ENCODE measurements at regions not wholly inside any gene's neighbourhood (a gene's known extent, or its start where the extent isn't known, plus 50 kb on each side); places are given as distances from the start of the nearest gene placed in this dataset.
"Not testable (repeated sequence)": the region's sequence is repeated elsewhere in the genome, so short reads cannot be mapped to it uniquely, and the experiment has no call there.

DNA sequence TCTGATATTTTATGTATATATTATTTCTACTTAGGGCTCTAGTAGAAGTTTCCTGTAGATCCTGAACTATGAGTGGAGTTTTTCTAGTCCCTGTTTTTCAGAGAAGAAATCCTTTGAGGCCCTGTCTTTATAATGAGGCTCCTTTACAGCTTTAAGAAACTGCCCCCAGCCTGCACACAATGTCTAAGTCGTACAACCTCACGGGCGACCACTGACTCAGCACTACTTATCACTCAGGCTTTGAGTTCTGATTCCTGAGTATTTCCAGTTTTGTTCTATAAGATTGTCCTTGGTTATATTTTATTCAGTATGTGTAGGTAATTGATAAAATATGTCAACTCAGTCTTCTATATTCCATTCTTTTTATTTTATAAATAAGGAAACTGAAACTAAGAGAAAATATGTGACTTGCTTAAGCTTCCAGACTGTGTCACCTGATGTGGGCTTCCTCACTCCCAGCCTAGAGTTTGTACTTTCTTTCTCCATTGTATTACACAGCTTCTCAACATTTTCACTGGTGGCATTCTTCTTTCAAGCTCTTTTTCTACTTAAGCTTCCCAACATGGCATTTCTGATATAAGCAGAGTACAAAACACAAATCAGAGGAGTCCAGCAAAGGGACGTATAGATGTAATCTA lies 167.0 kb downstream of the TBX18 start:
- H3K36me3 Mint-ChIP-seq (ENCODE audit: low read depth) = no peaks in the 10 kb centered on the region
- ChIA-PET POLR2A (no interaction called here), CTCF (interaction anchor here (1.2 kb wide), 1 partner anchor 10 kb away, joined by 4 read pairs; no protein-coding TSS in a partner anchor)
- H3K4me1 Mint-ChIP-seq = no peaks in the 10 kb centered on the region
- peaks cover 3% of the 10 kb centered on the region for H3K9me3 Mint-ChIP-seq
- no peak overlapping the region for H3K27ac Mint-ChIP-seq
- no peak for DNase-seq
- H3K4me3 Mint-ChIP-seq = no peak overlapping the region
- no peaks in the 10 kb centered on the region for H3K27me3 Mint-ChIP-seq

DNA sequence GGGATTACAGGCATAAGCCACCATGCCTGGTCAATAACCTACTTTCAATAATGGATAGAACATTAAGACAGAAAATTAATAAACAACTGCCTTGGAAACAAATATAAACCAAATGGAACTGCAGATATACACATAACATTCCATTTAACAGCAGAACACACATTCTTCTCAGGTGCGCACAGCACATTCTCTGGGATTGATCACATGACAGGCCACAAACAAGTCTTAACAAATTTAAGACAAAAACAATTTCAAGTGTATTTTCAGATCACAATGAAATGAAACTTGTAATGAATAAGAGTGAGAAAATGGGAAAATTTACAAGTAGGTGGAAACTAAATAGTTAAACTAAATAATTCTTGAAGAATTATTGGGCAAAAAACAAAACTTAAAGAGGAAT lies 167.9 kb downstream of the TBX18 start:
- H3K4me1 Mint-ChIP-seq = no peaks in the 10 kb centered on the region
- peaks cover 1% of the 10 kb centered on the region for H3K9me3 Mint-ChIP-seq
- H3K27ac Mint-ChIP-seq = no peak overlapping the region
- H3K27me3 Mint-ChIP-seq = no peaks in the 10 kb centered on the region
- CTCF ChIA-PET = no interaction called here
- H3K4me3 Mint-ChIP-seq = no peak overlapping the region
- no peaks in the 10 kb centered on the region for H3K36me3 Mint-ChIP-seq (ENCODE audit: low read depth)
- no peak for DNase-seq
- POLR2A ChIA-PET = no interaction called here

DNA sequence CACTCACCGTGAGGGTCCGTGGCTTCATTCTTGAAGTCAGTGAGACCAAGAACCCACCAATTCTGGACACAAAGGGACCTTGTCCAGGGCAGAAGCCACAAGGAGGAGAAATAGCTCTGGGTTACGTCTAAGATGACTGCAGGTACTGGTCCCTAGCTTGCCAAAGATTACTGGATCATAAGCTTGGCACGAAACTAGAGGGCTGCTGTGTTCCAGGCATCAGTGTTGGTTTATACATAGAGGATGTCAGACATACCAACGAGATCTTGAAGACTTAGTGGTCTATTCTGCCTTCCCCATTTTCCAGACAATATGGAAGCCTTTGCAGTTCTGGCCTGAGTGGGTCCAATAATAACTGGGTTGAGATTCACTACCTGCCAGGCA lies 175.7 kb downstream of the TBX18 start:
- Mint-ChIP-seq H3K27me3 (peaks cover 4% of the 10 kb centered on the region), H3K27ac (no peak overlapping the region), H3K9me3 (no peaks in the 10 kb centered on the region), H3K36me3 (ENCODE audit: low read depth) (no peaks in the 10 kb centered on the region), H3K4me3 (no peak overlapping the region), H3K4me1 (peaks cover 9% of the 10 kb centered on the region)
- POLR2A ChIA-PET = no interaction called here
- no peak for DNase-seq
- CTCF ChIA-PET = no interaction called here

DNA sequence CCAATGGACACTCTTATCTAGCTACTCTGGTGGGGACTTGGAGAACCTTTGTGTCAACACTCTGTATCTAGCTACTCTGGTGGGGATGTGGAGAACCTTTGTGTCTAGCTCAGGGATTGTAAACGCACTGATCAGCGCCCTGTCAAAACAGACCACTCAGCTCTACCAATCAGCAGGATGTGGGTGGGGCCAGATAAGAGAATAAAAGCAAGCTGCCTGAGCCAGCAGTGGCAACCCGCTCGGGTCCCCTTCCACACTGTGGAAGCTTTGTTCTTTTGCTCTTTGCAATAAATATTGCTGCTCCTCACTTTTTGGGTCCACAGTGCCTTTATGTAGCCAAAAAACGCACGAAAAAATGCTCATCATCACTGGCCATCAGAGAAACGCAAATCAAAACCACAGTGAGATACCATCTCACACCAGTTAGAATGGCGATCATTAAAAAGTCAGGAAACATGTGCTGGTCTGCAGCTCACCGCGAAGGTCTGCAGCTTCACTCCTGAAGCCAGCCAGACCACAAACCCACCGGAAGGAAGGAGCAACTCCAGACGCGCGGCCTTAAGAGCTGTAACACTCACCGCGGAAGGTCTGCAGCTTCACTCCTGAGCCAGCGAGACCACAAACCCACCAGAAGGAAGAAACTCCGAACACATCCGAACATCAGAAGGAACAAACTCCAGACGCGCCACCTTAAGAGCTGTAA lies 176.3 kb downstream of the TBX18 start:
- H3K9me3 Mint-ChIP-seq; H3K27me3 Mint-ChIP-seq; DNase-seq; H3K36me3 Mint-ChIP-seq (ENCODE audit: low read depth); H3K4me3 Mint-ChIP-seq; H3K4me1 Mint-ChIP-seq; POLR2A ChIA-PET; H3K27ac Mint-ChIP-seq: not testable (repeated sequence)
- CTCF ChIA-PET = interaction anchor here (1.7 kb wide), 1 partner anchor 10 kb away, joined by 4 read pairs; no protein-coding TSS in a partner anchor

DNA sequence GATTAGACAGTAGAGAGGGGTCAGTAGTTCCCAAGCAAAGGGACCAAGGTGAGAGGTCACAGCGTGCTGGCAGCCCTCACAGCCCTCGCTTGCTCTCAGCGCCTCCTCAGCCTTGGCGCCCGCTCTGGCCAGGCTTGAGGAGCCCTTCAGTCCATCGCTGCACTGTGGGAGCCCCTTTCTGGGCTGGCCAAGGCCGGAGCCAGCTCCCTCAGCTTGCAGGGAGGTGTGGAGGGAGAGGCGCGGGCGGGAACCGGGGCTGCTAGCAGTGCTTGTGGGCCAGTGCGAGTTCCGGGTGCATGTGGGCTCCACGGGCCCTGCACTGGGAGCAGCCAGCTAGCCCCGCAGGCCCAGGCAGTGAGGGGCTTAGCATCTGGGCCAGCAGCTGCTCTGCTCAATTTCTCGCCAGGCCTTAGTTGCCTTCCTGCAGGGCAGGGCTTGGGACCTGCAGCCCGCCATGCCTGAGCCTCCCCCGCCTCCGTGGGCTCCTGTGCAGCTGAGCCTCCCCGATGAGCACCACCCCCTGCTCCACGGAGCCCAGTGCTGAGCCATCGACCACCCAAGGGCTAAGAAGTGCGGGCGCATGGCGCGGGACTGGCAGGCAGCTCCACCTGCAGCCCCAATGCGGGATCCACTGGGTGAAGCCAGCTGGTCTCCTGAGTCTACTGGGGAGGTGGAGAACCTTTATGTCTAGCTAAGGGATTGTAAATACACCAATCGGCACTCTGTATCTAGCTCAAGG lies 177.0 kb downstream of the TBX18 start:
- CTCF ChIA-PET = interaction anchor here (0.6 to 1.7 kb wide), 3 partner anchors 10 to 684 kb away, joined by 3 to 4 read pairs (median 3); no protein-coding TSS in a partner anchor
- H3K27me3 Mint-ChIP-seq; DNase-seq; POLR2A ChIA-PET; H3K4me1 Mint-ChIP-seq; H3K27ac Mint-ChIP-seq; H3K4me3 Mint-ChIP-seq; H3K36me3 Mint-ChIP-seq (ENCODE audit: low read depth); H3K9me3 Mint-ChIP-seq: not testable (repeated sequence)

DNA sequence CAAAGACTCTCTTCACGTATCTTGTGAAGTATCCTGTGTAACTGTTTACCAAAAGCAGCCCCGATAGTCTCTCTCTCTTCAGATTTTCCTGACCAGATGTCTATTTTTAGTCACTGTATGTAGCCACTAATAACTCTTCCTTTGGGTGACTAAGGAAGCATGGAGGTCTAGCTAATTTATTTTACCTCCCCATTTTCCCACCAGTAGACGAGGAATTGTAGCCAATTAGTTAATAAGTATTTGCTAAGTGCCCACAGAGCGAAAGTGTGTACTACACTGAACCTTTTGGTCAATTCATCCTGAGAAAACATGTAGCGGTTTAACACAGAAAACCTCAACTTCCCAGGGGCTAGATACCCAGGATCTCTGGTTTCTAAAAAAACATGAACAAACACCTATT lies 180.6 kb downstream of the TBX18 start:
- ChIA-PET CTCF (no interaction called here), POLR2A (no interaction called here)
- Mint-ChIP-seq H3K27ac (no peak overlapping the region), H3K4me3 (no peak overlapping the region), H3K4me1 (peaks cover 15% of the 10 kb centered on the region), H3K27me3 (peaks cover 4% of the 10 kb centered on the region), H3K9me3 (no peaks in the 10 kb centered on the region), H3K36me3 (ENCODE audit: low read depth) (no peaks in the 10 kb centered on the region)
- no peak for DNase-seq

DNA sequence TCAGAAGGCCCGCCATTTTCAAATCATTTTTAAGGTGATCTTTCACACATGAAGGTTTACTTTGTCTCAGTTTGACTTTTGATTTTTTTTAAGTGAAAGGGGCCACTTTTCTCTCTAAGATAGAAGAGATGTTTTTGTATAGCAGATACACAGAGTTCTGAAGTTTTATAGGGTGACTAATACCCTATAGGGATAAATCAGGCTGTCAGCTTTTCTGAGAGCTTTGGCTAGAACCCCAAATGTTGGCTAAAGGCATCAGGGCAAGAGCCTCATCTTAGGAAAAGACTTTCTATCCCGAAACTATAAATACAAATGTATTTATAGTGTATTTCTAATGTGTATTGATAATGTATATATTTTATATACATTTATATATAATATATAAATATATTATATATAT lies 181.4 kb downstream of the TBX18 start:
- ChIA-PET POLR2A (no interaction called here), CTCF (no interaction called here)
- Mint-ChIP-seq H3K9me3 (no peaks in the 10 kb centered on the region), H3K27me3 (peaks cover 4% of the 10 kb centered on the region), H3K36me3 (ENCODE audit: low read depth) (no peaks in the 10 kb centered on the region), H3K4me1 (peaks cover 8% of the 10 kb centered on the region), H3K4me3 (no peak overlapping the region), H3K27ac (no peak overlapping the region)
- no peak for DNase-seq

DNA sequence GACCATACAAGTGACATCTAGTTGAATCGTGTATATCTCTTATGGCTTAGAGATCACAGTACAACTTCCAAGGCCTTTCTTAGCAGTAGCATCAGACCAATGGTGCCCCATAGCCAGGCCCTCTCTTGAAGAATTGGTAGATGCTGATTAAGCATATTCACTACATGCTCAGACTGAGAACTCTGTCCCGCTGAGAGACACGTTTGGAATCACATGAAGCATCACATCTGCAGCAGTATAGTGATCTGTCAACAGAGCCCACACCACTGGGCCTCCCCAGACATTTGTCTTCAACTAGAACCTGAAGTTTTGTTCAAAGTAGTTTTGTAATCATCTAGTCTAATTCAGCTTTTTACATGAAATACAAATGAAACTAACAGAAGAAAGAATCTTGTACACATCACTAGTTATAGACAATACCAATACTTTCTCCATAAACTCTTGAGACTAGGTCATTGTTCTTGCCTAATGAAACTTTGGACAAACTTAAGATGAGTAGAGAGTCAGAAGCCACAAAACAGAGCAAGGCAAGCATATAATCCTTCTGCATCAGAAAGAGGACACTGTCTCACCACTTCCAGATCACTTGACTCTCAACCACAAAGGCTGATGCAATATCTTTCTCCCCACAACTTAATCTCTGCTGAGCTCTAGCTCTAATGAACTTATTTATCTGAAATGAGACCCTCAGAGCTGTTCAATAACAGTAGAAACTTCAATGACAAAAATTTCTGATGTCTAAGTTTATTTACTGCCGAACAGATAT lies 182.7 kb downstream of the TBX18 start:
- peaks cover 4% of the 10 kb centered on the region for H3K27me3 Mint-ChIP-seq
- POLR2A ChIA-PET = no interaction called here
- no peak for DNase-seq
- H3K27ac Mint-ChIP-seq = no peak overlapping the region
- peaks cover 7% of the 10 kb centered on the region for H3K4me1 Mint-ChIP-seq
- no peaks in the 10 kb centered on the region for H3K9me3 Mint-ChIP-seq
- no peak overlapping the region for H3K4me3 Mint-ChIP-seq
- H3K36me3 Mint-ChIP-seq (ENCODE audit: low read depth) = no peaks in the 10 kb centered on the region
- CTCF ChIA-PET = no interaction called here

DNA sequence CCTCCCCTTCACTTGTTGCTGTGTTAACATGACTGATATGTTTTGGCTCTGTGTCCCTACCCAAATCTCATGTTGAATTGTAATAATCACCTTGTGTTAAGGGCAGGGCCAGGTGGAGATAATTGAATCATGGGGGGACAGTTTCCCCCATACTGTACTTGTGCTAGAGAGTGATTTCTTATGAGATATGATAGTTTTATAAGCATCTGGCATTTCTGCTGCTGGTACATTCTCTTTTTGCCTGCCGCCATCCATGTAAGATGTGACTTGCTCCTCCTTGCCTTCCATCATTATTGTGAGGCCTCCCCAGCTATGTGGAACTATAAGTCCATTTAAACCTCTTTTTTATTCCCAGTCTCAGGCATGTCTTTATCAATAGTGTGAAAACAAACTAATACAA lies 185.0 kb downstream of the TBX18 start:
- Mint-ChIP-seq H3K36me3 (ENCODE audit: low read depth) (no peaks in the 10 kb centered on the region), H3K4me3 (no peak overlapping the region), H3K27ac (no peak overlapping the region), H3K27me3 (no peaks in the 10 kb centered on the region), H3K4me1 (peaks cover 7% of the 10 kb centered on the region), H3K9me3 (no peaks in the 10 kb centered on the region)
- no peak for DNase-seq
- CTCF ChIA-PET = no interaction called here
- POLR2A ChIA-PET = no interaction called here

DNA sequence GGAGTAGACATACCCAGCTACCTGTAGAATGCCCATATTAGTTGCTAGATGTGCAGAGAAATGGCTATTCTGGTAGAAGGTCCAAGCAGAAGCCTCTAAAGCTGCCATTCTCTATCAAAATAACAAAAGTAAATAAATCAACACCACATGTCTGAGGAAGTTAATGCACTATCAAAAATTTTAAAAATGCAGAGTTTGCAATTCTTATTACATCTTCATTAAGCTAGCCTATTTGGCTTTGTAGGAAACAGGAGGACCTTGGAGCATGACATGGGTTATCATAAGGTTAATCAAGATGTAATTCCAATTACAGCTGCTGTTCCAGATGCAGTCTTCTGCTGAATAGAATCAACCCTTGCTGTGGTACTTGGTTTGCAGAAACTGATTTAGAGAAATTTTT lies 188.4 kb downstream of the TBX18 start:
- CTCF ChIA-PET = no interaction called here
- no peaks in the 10 kb centered on the region for H3K36me3 Mint-ChIP-seq (ENCODE audit: low read depth)
- H3K27me3 Mint-ChIP-seq = no peaks in the 10 kb centered on the region
- no peak overlapping the region for H3K27ac Mint-ChIP-seq
- POLR2A ChIA-PET = no interaction called here
- no peaks in the 10 kb centered on the region for H3K9me3 Mint-ChIP-seq
- H3K4me1 Mint-ChIP-seq = no peaks in the 10 kb centered on the region
- no peak overlapping the region for H3K4me3 Mint-ChIP-seq
- DNase-seq = no peak

DNA sequence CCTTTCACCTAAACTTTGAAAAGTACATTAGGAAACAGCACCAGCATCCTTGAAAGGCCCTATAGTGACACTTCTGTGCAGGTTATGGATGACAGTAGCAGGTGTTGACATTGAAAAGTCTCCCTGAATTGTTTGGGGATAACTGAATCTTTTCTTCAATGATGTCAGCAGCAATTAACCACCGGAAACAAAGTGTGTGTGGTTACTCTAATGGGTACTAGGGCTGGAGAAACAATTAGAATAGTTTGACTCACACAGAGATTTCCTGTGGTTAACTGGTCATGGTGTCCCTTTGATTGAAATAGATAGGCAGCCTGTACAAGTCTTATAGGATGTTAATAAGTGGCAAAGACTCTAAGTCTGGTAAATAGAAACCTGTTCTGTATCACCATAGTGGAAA lies 189.1 kb downstream of the TBX18 start:
- Mint-ChIP-seq H3K27me3 (no peaks in the 10 kb centered on the region), H3K4me3 (no peak overlapping the region), H3K9me3 (no peaks in the 10 kb centered on the region), H3K27ac (no peak overlapping the region), H3K4me1 (no peaks in the 10 kb centered on the region), H3K36me3 (ENCODE audit: low read depth) (no peaks in the 10 kb centered on the region)
- POLR2A ChIA-PET = no interaction called here
- CTCF ChIA-PET = no interaction called here
- no peak for DNase-seq

DNA sequence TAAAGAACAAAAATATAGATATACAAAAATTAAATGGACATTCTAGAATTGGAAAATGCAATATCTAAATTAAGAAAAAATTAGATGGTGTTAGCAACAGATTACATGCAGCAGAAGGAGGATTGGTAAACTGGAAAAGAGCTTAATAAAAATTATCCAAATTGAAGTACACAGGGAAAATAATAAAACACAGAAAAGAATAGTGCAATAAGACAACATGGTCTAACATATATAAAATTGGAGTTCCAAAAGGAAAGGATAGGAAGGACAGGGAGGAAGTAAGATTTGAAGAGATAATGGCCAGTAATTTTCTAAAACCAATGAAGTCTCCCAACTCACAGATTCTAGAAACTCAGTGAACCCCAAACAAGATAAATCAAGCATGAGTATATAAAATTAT lies 194.5 kb downstream of the TBX18 start:
- H3K36me3 Mint-ChIP-seq (ENCODE audit: low read depth) = no peaks in the 10 kb centered on the region
- no peak for DNase-seq
- H3K27ac Mint-ChIP-seq = no peak overlapping the region
- CTCF ChIA-PET = no interaction called here
- POLR2A ChIA-PET = no interaction called here
- peaks cover 3% of the 10 kb centered on the region for H3K9me3 Mint-ChIP-seq
- no peaks in the 10 kb centered on the region for H3K27me3 Mint-ChIP-seq
- no peak overlapping the region for H3K4me3 Mint-ChIP-seq
- H3K4me1 Mint-ChIP-seq = no peaks in the 10 kb centered on the region

DNA sequence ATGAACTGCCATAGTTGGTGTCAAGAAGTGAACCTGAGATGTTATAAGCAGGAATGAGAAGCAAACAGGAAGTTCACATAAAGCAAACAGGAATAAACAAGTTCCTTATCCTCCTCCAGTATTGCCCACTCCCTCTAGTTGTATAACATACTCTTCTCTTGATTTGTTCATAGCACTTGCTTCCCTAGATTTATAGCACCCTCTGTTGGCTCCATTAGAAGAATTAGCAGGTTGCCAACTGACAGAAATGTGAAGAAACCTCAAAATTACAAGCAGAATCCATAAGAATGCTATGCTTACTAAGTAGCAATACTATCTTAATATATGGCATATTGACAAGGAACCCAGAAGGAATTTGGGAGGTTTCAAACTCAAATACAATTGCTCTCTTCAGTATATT lies 195.4 kb downstream of the TBX18 start:
- Mint-ChIP-seq H3K36me3 (ENCODE audit: low read depth) (no peaks in the 10 kb centered on the region), H3K9me3 (peaks cover 3% of the 10 kb centered on the region), H3K27me3 (no peaks in the 10 kb centered on the region), H3K4me3 (no peak overlapping the region), H3K27ac (no peak overlapping the region), H3K4me1 (no peaks in the 10 kb centered on the region)
- ChIA-PET CTCF (no interaction called here), POLR2A (no interaction called here)
- DNase-seq = no peak
